GM19240 (cell line): ENCODE measurements at regions not wholly inside any gene's neighbourhood (a gene's known extent, or its start where the extent isn't known, plus 50 kb on each side); places are given as distances from the start of the nearest gene placed in this dataset.
"Not testable (repeated sequence)": the region's sequence is repeated elsewhere in the genome, so short reads cannot be mapped to it uniquely, and the experiment has no call there.

Source experiments
- DNase-seq: peaks from one replicate; pipeline ENCODE4 v3.0.0; 2011; ENCODE audit warnings: low spot score; ENCODE audit not compliant: insufficient read length

- DNase-seq: not testable (repeated sequence)
These were observed 169.0 kb downstream of the NPIPB11 start for GRCh38 chr16:29237495-29237894.

GRCh38 chr16:29237023-29237422 is 169.5 kb downstream of the NPIPB11 start:
- DNase-seq: not testable (repeated sequence)

DNA sequence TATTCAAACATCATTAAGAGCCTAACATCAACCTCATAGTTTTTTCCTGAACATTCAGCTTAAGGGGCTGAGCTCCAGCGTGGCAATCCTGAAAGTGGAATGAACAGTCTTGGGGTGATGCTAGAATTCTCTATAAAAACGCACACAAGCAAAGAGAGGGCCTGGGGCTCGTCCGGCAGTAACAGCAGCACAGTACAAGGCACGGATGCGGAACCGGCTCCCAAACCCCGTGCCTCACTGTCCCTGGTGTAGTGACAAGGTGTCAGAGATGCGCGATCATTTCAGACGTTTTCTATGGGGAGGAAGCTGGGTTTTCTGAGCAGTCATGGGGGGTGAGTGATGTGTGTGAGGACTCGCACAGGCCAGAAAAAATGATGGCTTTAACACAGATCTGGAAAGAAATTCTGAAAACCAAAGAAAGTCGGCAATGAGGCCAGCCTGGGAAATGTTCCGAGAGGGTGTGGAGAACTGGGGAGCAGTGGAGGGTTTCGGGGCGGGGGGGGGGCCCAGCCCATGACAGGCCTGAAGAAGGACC is 170.6 kb downstream of the NPIPB11 start:
- not testable (repeated sequence) for DNase-seq

GRCh38 chr16:29234536-29235275 is 171.8 kb downstream of the NPIPB11 start:
- DNase-seq: not testable (repeated sequence)

- DNase-seq: not testable (repeated sequence)
These were observed 172.7 kb downstream of the NPIPB11 start for GRCh38 chr16:29233705-29234404.

DNA sequence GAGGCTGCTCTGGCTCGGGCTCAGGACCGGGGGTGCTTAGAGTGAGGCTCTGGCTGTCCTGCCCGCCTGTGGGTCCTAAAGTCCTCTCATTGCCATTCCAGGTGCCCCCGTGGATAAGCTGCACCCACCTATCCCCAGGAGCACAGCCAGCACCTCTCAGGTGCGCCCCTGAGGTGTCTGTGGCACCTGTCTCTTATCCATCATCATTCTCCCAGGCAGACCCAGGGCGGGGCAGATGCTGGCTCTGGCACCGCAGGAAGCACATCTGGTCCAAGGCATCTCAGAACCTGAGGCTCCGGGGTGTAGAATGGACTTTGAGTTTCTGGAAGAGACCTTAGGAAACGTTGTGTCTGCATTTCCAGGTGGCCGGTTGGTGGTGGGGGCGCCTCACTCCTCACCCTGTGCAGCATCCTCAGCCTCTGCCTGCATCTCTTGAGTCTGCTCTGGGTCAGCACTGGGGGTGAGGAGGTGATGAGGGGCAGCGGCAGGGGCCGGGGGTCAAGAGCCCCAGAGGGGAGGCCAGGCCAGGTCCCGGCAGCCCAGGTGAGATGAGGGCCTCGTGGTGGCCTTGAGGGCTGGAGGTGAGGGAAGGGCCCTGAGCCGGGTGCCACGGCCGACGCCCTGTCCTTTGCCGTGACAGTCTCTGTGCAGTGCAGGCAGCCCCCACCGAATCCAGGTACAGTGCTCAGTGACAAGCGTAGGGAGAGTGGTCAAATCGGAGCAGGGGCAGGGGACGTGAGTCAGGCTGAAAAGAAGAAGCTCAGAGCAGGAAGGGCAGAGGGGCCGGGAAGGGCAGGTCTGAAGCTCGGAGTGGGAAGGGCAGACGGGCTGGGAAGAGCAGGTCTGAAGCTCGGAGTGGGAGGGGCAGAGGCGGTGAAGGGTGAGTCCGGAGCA is 173.5 kb downstream of the NPIPB11 start:
- DNase-seq: no peak

DNA sequence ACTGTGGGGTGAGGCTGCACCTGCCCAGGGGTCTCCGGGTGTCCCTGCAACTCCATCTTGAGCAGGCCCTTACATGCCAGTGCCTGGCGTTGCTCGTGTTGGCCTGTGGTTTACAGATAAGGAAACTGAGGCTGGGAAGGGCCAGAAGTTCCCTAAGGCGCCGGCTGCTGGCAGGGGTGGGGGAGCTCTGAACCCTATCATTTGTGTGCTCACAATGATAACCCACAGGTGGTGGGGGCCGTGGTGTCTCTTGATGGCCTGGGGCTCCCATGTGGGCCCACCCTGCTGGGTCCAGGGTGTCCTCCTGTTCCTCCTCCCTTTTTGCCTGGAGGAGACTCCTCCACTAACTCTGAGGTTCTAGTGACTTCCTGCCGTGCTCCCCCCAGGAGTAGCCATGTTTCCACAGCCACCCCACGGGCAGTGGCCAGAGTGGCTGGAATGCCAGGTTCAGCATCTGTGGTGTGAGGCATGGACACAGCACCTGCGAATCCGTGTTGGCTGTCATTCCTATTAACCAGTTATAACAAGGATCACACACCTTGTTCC is 174.3 kb downstream of the NPIPB11 start:
- DNase-seq: not testable (repeated sequence)

- DNase-seq: no peak
These were observed 175.3 kb downstream of the NPIPB11 start for GRCh38 chr16:29231244-29231643.

DNA sequence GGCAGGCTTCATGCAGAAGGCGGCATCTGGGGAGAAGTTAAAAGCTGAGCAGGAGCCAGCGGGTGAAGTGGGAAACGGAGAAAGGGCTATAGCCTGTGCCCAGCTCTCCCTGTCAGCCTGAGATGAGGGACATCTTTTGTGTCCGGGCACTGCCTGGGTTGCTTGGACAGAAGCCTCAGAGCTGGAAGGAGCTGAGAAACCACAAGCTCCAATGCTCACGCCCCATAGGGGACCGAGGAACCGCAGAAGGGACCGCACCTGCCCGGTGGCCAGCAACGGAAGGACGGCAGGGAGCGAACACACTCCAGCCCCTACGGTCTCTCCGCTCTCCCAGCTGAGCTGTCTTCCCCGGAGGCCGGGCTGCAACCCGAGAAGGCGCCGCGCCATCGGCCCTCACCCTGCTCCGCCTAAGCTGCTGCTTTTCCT is 175.8 kb downstream of the NPIPB11 start:
- no peak for DNase-seq

GRCh38 chr16:29230006-29230668 is 176.4 kb downstream of the NPIPB11 start:
- DNase-seq: not testable (repeated sequence)

DNA sequence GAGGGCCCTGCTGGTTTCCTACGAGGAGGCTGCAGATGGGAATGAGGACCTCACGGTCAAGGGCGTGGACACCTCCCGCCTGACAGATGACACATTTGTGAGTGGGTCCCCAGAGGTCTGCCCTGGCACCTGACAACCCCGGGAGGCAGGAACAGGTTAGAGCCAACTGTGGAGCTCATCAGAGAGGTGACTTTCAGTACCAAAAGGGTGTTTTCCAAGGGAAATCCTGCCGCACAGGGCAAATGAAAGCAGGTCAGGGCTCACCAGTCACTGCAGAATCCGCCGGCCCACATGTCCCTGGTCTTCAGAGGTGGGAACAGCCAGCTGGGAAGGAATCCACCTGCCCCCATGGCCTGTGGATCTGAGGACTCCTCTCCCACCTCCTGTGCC is 176.9 kb downstream of the NPIPB11 start:
- DNase-seq: not testable (repeated sequence)

DNA sequence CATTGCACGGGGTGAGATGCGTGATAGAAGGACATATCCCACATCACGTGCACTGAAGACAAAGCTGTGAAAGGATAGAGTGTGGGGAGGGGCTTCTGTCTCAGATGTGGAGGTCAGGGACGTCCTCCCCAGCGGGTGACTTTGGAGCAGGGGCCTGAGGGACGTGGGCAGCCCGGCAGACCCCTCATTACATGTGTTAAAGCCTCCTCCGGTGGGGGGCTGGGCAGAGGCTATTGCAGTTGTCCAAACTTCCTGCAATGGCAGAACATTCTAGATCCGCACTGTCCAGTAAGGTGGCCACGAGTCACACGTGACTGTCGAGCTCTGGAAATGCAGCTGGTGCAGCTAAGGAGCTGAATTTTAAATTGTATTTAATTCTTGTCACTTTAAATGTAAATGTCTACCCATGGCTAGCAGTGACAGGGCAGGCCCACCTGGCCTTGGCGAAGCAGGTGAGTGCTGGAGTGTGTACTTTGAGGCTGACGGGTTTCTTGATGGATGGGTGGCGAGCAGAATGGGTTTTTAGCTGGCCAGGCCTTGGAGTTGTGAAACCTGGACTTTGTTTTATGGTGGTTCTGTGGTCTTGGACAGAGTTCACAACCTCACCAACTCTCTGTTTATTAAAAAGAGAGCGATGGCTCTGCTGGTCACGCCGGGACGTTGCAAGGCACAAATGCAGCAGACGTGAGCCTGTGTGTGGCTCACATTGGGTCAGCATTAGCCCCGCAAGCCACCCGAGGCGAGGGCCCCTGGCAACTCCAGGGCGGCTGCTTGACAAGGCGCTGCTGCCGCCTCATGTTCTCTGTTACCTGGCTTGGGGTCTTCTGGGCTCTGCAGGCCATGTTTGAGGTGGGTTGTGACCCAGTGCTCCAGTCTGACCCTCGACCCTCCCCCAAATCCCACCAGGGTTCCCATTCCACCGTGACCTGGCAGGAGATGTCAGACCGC is 177.6 kb downstream of the NPIPB11 start:
- not testable (repeated sequence) for DNase-seq

- not testable (repeated sequence) for DNase-seq
These were observed 178.5 kb downstream of the NPIPB11 start for GRCh38 chr16:29227751-29228663.

- no peak for DNase-seq
These were observed 179.7 kb downstream of the NPIPB11 start for GRCh38 chr16:29226782-29227181.

DNA sequence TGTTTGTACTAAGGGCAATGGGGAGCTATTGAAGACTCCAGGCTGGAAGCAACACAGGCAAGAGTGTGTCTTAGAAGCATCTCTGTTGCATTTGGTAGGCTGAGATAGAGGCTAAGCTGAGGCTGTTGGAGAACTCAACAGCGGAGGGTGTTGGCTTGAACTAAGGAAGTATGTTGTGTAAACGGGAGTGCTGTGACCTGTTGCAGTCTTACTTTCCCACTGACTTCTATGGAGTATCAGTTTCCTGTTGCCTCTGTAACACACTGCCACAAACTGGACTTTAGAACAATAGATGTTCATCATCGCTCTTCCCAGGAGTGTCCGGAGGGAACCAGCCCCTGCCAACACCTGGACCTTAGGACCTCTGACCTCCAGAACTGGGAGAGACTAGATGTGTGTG is 181.8 kb downstream of the NPIPB11 start:
- not testable (repeated sequence) for DNase-seq

GRCh38 chr16:29222615-29223014 is 183.9 kb downstream of the NPIPB11 start:
- not testable (repeated sequence) for DNase-seq

GRCh38 chr16:29222008-29222407 is 184.5 kb downstream of the NPIPB11 start:
- not testable (repeated sequence) for DNase-seq

DNA sequence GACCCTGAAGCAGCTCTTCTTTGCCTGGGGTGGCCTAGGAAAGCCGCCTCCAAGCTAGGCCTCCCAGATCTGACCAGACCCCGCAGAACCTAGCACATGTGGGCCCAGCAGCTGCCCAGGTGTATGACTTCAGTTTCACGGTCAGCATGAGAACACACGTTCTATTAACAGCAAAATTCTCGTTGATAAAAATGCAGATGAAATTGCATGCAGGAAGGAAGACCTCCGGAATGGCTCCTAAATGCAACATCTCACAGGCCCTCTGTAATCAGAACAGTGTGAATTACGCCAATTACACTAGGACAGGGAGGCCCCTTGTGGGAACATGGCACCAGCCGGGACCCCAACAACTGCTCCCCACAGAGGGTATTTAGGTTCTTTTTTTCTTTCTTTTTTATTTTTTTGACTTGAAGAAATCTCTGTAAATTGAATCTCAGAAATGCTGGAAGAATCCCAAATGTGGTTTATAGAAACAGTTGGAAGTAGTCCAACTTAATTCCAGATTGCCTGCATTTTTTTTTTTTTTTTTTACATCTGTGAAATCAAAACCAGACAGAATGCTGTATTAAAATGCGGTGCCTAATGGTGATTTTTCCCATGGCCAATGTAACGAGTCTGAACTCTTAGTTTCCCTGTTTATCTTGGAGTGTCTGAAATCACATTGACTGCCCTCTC is 185.1 kb downstream of the NPIPB11 start:
- not testable (repeated sequence) for DNase-seq
